Endothelial cell of umbilical vein (primary cell): ENCODE measurements at regions not wholly inside any gene's neighbourhood (a gene's known extent, or its start where the extent isn't known, plus 50 kb on each side); places are given as distances from the start of the nearest gene placed in this dataset.

Source experiments
- EZH2 ChIP-seq: IDR thresholded peaks from 2 replicates; pipeline ENCODE4 v1.6.1; 2012; ENCODE audit warnings: borderline replicate concordance, low read depth, mild to moderate bottlenecking, moderate library complexity, low read length, inconsistent platforms; ENCODE audit not compliant: severe bottlenecking
- JUN ChIP-seq: IDR thresholded peaks from 2 replicates; pipeline ENCODE4 v1.6.1; 2011; ENCODE audit warnings: borderline replicate concordance, low read depth; ENCODE audit not compliant: insufficient read length, insufficient read depth
- POLR2A ChIP-seq: IDR thresholded peaks from 2 replicates; pipeline ENCODE4 v1.6.1; 2012; ENCODE audit warnings: low read depth, mild to moderate bottlenecking, control low read depth, low read length
- POLR2AphosphoS5 ChIP-seq: IDR thresholded peaks from 2 replicates; pipeline ENCODE4 v1.6.1; 2012; ENCODE audit warnings: low read depth, mild to moderate bottlenecking, control low read depth, low read length, moderate library complexity; ENCODE audit not compliant: insufficient read depth
- TF ChIP-seq, protein P1 (sequence below), 2 donors: IDR thresholded peaks; 1 replicate in 1 of 2; 2 replicates in 1 of 2; pipeline ENCODE4 v1.5.1; 2011; ENCODE audit warnings: low read length in 2 of 2, mild to moderate bottlenecking in 2 of 2, moderate library complexity in 2 of 2, control low read depth in 1 of 2, inconsistent platforms in 1 of 2, low read depth in 1 of 2; ENCODE audit not compliant: insufficient read depth in 1 of 2; ENCODE audit errors: extremely low read depth in 1 of 2

DNA sequence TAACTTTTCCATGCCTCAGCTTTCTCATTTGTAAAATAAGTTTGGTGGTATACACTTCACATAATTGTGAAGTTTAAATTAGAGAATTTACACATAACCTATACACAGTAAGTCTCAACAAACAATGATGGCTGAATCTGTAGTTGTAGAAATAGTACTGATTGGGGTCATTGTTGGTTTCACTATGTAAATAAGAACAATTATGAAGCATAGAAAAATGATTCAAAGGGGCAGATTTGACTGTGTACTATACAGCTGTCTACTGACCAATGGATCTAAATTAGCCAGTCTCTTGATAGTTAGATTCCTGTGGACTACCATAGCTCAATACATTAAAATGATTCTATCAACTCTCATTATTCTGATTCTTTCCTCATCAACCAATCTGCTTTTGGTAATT lies 181.1 kb upstream of the STXBP5 start:
- TF ChIP-seq EZH2: no peak
- TF ChIP-seq, protein P1, sequence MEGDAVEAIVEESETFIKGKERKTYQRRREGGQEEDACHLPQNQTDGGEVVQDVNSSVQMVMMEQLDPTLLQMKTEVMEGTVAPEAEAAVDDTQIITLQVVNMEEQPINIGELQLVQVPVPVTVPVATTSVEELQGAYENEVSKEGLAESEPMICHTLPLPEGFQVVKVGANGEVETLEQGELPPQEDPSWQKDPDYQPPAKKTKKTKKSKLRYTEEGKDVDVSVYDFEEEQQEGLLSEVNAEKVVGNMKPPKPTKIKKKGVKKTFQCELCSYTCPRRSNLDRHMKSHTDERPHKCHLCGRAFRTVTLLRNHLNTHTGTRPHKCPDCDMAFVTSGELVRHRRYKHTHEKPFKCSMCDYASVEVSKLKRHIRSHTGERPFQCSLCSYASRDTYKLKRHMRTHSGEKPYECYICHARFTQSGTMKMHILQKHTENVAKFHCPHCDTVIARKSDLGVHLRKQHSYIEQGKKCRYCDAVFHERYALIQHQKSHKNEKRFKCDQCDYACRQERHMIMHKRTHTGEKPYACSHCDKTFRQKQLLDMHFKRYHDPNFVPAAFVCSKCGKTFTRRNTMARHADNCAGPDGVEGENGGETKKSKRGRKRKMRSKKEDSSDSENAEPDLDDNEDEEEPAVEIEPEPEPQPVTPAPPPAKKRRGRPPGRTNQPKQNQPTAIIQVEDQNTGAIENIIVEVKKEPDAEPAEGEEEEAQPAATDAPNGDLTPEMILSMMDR (IDR thresholded peaks at IDR 0.05; ENCODE audit: extremely low read depth in 1 of 2, insufficient read depth in 1 of 2, low read depth in 1 of 2, low read length in 2 of 2): no peak
- TF ChIP-seq POLR2A: no peak
- TF ChIP-seq POLR2AphosphoS5: no peak
- TF ChIP-seq JUN: no peak
